Stimulated activated CD8-positive, alpha-beta memory T cell treated with anti-CD3 and anti-CD28 coated beads, Interleukin-15, amount 100 ng/mL, for 48 hours (primary cell): ENCODE measurements at regions not wholly inside any gene's neighbourhood (a gene's known extent, or its start where the extent isn't known, plus 50 kb on each side); places are given as distances from the start of the nearest gene placed in this dataset.
"Not testable (repeated sequence)": the region's sequence is repeated elsewhere in the genome, so short reads cannot be mapped to it uniquely, and the experiment has no call there.

Experiments
- DNase-seq, 2 donors: peaks; one replicate each; pipeline ENCODE4 v3.0.0-alpha.2; 2020; ENCODE audit warnings: low read depth in 2 of 2

GRCh38 chr3:72085036-72085435 is 300.1 kb upstream of the PROK2 start:
- no peak for DNase-seq

- no peak for DNase-seq
These were observed 298.0 kb upstream of the PROK2 start for GRCh38 chr3:72082776-72083462.

GRCh38 chr3:72082186-72082715 is 297.3 kb upstream of the PROK2 start:
- no peak for DNase-seq

- no peak for DNase-seq
These were observed 296.7 kb upstream of the PROK2 start for GRCh38 chr3:72081471-72082185.

- DNase-seq = no peak
These were observed 295.9 kb upstream of the PROK2 start for GRCh38 chr3:72080800-72081199.

GRCh38 chr3:72080095-72080494 is 295.1 kb upstream of the PROK2 start:
- no peak for DNase-seq

- DNase-seq = no peak
These were observed 294.5 kb upstream of the PROK2 start for GRCh38 chr3:72079369-72079872.

GRCh38 chr3:72078676-72079368 is 293.9 kb upstream of the PROK2 start:
- no peak for DNase-seq

GRCh38 chr3:72077473-72078259 is 292.7 kb upstream of the PROK2 start:
- no peak for DNase-seq

GRCh38 chr3:72075848-72076247 is 290.9 kb upstream of the PROK2 start:
- not testable (repeated sequence) for DNase-seq

- DNase-seq = no peak
These were observed 286.7 kb upstream of the PROK2 start for GRCh38 chr3:72071624-72072023.

GRCh38 chr3:72070005-72070404 is 285.1 kb upstream of the PROK2 start:
- no peak for DNase-seq

- no peak for DNase-seq
These were observed 284.6 kb upstream of the PROK2 start for GRCh38 chr3:72069543-72069942.

GRCh38 chr3:72068621-72069020 is 283.7 kb upstream of the PROK2 start:
- no peak for DNase-seq

- DNase-seq = no peak
These were observed 282.8 kb upstream of the PROK2 start for GRCh38 chr3:72067721-72068120.

- no peak for DNase-seq
These were observed 281.1 kb upstream of the PROK2 start for GRCh38 chr3:72065872-72066641.

- no peak for DNase-seq
These were observed 280.3 kb upstream of the PROK2 start for GRCh38 chr3:72065236-72065635.

GRCh38 chr3:72064727-72065126 is 279.8 kb upstream of the PROK2 start:
- not testable (repeated sequence) for DNase-seq

- no peak for DNase-seq
These were observed 277.1 kb upstream of the PROK2 start for GRCh38 chr3:72062017-72062416.

GRCh38 chr3:72060447-72061034 is 275.6 kb upstream of the PROK2 start:
- DNase-seq = peak; percentile 32 to 40
